Keratinocyte (primary cell): ENCODE measurements at regions not wholly inside any gene's neighbourhood (a gene's known extent, or its start where the extent isn't known, plus 50 kb on each side); places are given as distances from the start of the nearest gene placed in this dataset.
A peak's percentile ranks its signal among the peaks of the same experiment; 100 is the strongest.

Experiments
- DNase-seq: peaks from one replicate; pipeline ENCODE4 v3.0.0-alpha.2; 2011; ENCODE audit warnings: low read depth, missing footprints, low spot score
- FAIRE-seq: peaks from 2 replicates; lab custom pipeline; 2011; peaks lifted over from hg19 to GRCh38; lab: Jason Lieb, UNC
- H2AFZ ChIP-seq: 2 replicates; pipeline ENCODE4 v1.6.0; 2012; ENCODE audit warnings: low read length, control low read depth, inconsistent platforms; ENCODE audit not compliant: control insufficient read depth
- H3K27ac ChIP-seq: 2 replicates; pipeline ENCODE4 v1.5.1; 2011; ENCODE audit warnings: low read length; ENCODE audit not compliant: control insufficient read depth, insufficient read depth
- H3K27me3 ChIP-seq: 3 replicates; pipeline ENCODE4 v1.6.0; 2011; ENCODE audit warnings: low read length; ENCODE audit not compliant: control insufficient read depth, insufficient read depth; ENCODE audit errors: extremely low read depth
- H3K36me3 ChIP-seq, 2 experiments: 2 replicates in 1 of 2; 3 replicates in 1 of 2; pipeline ENCODE4 v1.5.1; 2011; ENCODE audit warnings: low read length in 2 of 2, mild to moderate bottlenecking in 1 of 2; ENCODE audit not compliant: control insufficient read depth in 2 of 2, insufficient read depth in 2 of 2; ENCODE audit errors: extremely low read depth in 1 of 2
- H3K4me1 ChIP-seq: 3 replicates; pipeline ENCODE4 v1.5.1; 2011; ENCODE audit warnings: low read length; ENCODE audit not compliant: control insufficient read depth, insufficient read depth; ENCODE audit errors: extremely low read depth
- H3K4me2 ChIP-seq: 3 replicates; pipeline ENCODE4 v1.6.0; 2011; ENCODE audit warnings: low read depth, low read length; ENCODE audit not compliant: control insufficient read depth, insufficient read depth; ENCODE audit errors: extremely low read depth
- H3K4me3 ChIP-seq, 3 experiments: fragments of 200-600 bp in 1 of 3; sonication (generic) in 1 of 3; 2 replicates in 2 of 3; 3 replicates in 1 of 3; pipeline ENCODE4 v1.5.1; 2011 to 2016; ENCODE audit warnings: low read length in 3 of 3, mild to moderate bottlenecking in 3 of 3, control low read depth in 2 of 3, inconsistent platforms in 1 of 3, low read depth in 1 of 3, mixed read lengths in 1 of 3, mixed run types in 1 of 3, moderate library complexity in 1 of 3; ENCODE audit not compliant: control insufficient read depth in 2 of 3, insufficient read depth in 2 of 3; ENCODE audit errors: extremely low read depth in 1 of 3
- H3K79me2 ChIP-seq: 2 replicates; pipeline ENCODE4 v1.6.0; 2012; ENCODE audit warnings: low read length; ENCODE audit not compliant: control insufficient read depth, insufficient read depth
- H3K9ac ChIP-seq: 3 replicates; pipeline ENCODE4 v1.6.0; 2011; ENCODE audit warnings: low read length; ENCODE audit not compliant: control insufficient read depth, insufficient read depth; ENCODE audit errors: extremely low read depth
- H3K9me1 ChIP-seq: 3 replicates; pipeline ENCODE4 v1.6.0; 2011; ENCODE audit warnings: low read length; ENCODE audit not compliant: control insufficient read depth, insufficient read depth; ENCODE audit errors: extremely low read depth
- H3K9me3 ChIP-seq: 2 replicates; pipeline ENCODE4 v1.5.1; 2012; ENCODE audit warnings: low read depth, low read length; ENCODE audit not compliant: control insufficient read depth
- H4K20me1 ChIP-seq: 3 replicates; pipeline ENCODE4 v1.6.0; 2011; ENCODE audit warnings: low read length; ENCODE audit not compliant: control insufficient read depth, insufficient read depth; ENCODE audit errors: extremely low read depth
- CTCF ChIP-seq, 3 experiments: IDR thresholded peaks in 1 of 3; conservative IDR thresholded peaks in 1 of 3; optimal IDR thresholded peaks in 1 of 3; 2 replicates in 2 of 3; 3 replicates in 1 of 3; pipeline versions ENCODE3 to v1.5.1; 2011; ENCODE audit warnings: low read length in 3 of 3, mild to moderate bottlenecking in 3 of 3, moderate library complexity in 2 of 3, control low read depth in 1 of 3, inconsistent platforms in 1 of 3; ENCODE audit not compliant: insufficient read depth in 2 of 3; ENCODE audit errors: extremely low read depth in 1 of 3
- EZH2 ChIP-seq: IDR thresholded peaks from one replicate; pipeline ENCODE4 v1.6.1; 2012; ENCODE audit warnings: inconsistent platforms, mild to moderate bottlenecking, low read length, moderate library complexity
- dilution Hi-C: fragments of 300-500 bp; cut with MboI; formaldehyde crosslinking; loops from one replicate; pipeline ENCODE4 v1.7.0; 2020; ENCODE audit warnings: low sequenced_read_pairs; ENCODE audit not compliant: extremely low pct_ligation_motif_present

DNA sequence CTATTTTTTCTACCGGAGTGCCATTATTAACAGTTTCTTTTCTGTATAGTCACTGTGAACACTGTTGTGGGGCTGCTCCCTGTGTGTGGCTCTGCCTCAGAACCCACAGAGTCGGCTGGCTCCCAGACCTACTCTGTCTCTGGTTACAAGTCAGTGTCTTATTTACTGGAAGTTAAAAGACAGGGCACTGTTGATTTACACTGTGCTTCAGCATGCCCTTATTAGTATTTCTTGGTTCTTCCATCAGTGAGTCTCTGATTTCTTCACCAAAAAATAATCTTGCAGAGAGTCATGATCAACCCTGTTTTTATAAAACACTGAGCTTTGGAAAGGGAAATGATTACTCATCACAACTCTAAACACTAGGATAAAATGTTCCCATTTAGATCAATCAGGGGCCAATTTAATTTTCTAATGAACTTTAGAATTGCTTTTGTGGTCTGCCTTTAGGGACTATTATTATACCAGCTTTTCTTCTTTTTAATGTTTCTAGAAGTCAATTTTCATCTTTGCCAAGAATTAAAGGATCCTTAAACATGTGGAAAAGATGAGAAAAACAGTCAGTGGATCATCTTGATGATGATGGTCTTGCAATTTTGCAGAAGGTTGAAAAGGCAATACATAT is 92.6 kb downstream of the UTRN start:
- Histone ChIP-seq H3K36me3 (no peaks in the 10 kb centered on the region), H3K4me3 (no peak overlapping the region), H3K9me3 (no peaks in the 10 kb centered on the region), H2AFZ (no peak overlapping the region), H3K9ac (no peak overlapping the region), H3K4me1 (peaks cover 7% of the 10 kb centered on the region), H3K79me2 (peaks cover 17% of the 10 kb centered on the region), H4K20me1 (no peaks in the 10 kb centered on the region), H3K27me3 (no peaks in the 10 kb centered on the region), H3K9me1 (no peaks in the 10 kb centered on the region), H3K27ac (no peak overlapping the region), H3K4me2 (no peak overlapping the region)
- FAIRE-seq (no peak), DNase-seq (no peak)
- TF ChIP-seq EZH2: no peak
- no peak for TF ChIP-seq CTCF (optimal IDR thresholded peaks at IDR 0.05 in 1 of 3, IDR thresholded peaks at IDR 0.05 in 1 of 3, conservative IDR thresholded peaks at IDR 0.05 in 1 of 3; ENCODE audit: extremely low read depth in 1 of 3, insufficient read depth in 2 of 3, low read length in 3 of 3)
- dilution Hi-C loops: no loop called here

GRCh38 chr6:144378437-144378836 is 93.3 kb downstream of the UTRN start:
- peaks cover under 1% of the 10 kb centered on the region for H3K4me1 ChIP-seq
- H3K9ac ChIP-seq: no peak overlapping the region
- no peak overlapping the region for H3K4me2 ChIP-seq
- no peaks in the 10 kb centered on the region for H3K36me3 ChIP-seq
- peak; percentile 79 for FAIRE-seq
- DNase-seq: no peak
- H2AFZ ChIP-seq: no peak overlapping the region
- H4K20me1 ChIP-seq: no peaks in the 10 kb centered on the region
- H3K27ac ChIP-seq: no peak overlapping the region
- H3K4me3 ChIP-seq: no peak overlapping the region
- H3K27me3 ChIP-seq: no peaks in the 10 kb centered on the region
- dilution Hi-C loops: no loop called here
- no peaks in the 10 kb centered on the region for H3K9me3 ChIP-seq
- TF ChIP-seq EZH2 (no peak), CTCF (optimal IDR thresholded peaks at IDR 0.05 in 1 of 3, IDR thresholded peaks at IDR 0.05 in 1 of 3, conservative IDR thresholded peaks at IDR 0.05 in 1 of 3; ENCODE audit: extremely low read depth in 1 of 3, insufficient read depth in 2 of 3, low read length in 3 of 3) (no peak)
- H3K79me2 ChIP-seq: peaks cover 15% of the 10 kb centered on the region
- no peaks in the 10 kb centered on the region for H3K9me1 ChIP-seq
